Activated T-cell treated with anti-CD3 and anti-CD28 coated beads for 4 hours (primary cell): ENCODE measurements at regions not wholly inside any gene's neighbourhood (a gene's known extent, or its start where the extent isn't known, plus 50 kb on each side); places are given as distances from the start of the nearest gene placed in this dataset.

Experiments used
- DNase-seq: peaks from one replicate; pipeline ENCODE4 v3.0.0-alpha.2; 2020

GRCh38 chr14:95409477-95410272, 90.0 kb upstream of the CLMN start:
- no peak for DNase-seq

- DNase-seq = no peak
Observed at GRCh38 chr14:95408731-95409476, 89.2 kb upstream of the CLMN start.

- no peak for DNase-seq
Observed at GRCh38 chr14:95407354-95407753, 87.6 kb upstream of the CLMN start.

GRCh38 chr14:95406756-95407277, 87.1 kb upstream of the CLMN start:
- no peak for DNase-seq

DNA sequence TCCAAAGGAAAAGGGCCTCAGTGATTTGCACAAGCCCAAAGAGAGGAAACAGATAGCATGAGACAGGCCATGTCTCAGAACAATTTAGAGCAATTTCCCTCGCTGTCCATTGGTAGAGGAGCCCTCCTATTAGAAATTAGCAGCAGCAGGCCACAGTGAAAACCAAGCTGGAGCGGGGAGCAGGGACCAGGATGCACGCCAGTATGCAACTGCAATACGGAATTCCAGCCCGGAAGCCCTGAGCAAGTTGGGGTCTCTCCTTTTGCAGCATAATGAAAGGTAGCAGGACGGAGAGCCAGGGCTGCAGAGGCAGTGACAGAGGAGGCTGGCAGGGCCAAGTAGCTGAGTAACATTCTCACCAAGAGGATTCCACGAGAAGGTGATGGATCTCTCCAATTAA, 84.9 kb upstream of the CLMN start:
- no peak for DNase-seq

DNA sequence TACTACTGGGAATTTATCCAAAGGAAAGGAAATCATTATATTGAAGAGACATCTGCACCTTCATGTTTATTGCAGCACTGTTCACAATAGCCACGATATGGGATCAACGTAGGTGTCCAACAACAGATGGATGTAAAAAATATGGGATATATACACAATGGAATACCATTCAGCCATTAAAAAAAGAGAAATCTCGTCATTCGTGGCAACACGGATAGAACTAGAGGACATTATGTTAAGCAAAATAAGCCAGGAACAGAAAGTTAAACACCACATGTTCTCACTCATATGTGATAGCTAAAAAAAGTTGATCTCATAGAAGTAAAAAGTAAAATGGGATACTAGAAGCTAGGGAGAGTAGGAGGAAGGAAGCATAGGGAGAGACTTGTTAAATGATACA, 82.9 kb upstream of the CLMN start:
- no peak for DNase-seq

GRCh38 chr14:95402176-95402575, 82.5 kb upstream of the CLMN start:
- DNase-seq = no peak

GRCh38 chr14:95398630-95399547, 79.2 kb upstream of the CLMN start:
- DNase-seq = no peak

GRCh38 chr14:95397325-95397724, 77.6 kb upstream of the CLMN start:
- DNase-seq = no peak

DNA sequence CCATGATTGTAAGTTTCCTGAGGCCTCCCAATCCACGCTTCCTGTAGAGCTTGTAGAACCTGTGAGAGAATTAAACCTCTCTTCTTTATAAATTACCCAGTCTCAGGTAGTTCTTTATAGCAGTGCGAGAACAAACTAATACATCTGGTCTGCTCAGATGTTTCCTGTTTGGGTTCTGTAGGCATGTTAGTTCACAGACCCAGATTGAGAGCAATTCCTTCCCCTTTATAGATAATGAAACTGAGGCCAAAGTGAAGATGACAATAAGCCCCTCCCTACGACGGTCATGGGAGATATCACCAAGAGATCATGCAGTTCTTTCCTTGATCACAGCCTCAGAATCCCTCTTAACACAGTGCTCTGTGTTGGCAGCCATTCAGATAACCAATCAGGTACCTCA, 76.5 kb upstream of the CLMN start:
- no peak for DNase-seq

DNA sequence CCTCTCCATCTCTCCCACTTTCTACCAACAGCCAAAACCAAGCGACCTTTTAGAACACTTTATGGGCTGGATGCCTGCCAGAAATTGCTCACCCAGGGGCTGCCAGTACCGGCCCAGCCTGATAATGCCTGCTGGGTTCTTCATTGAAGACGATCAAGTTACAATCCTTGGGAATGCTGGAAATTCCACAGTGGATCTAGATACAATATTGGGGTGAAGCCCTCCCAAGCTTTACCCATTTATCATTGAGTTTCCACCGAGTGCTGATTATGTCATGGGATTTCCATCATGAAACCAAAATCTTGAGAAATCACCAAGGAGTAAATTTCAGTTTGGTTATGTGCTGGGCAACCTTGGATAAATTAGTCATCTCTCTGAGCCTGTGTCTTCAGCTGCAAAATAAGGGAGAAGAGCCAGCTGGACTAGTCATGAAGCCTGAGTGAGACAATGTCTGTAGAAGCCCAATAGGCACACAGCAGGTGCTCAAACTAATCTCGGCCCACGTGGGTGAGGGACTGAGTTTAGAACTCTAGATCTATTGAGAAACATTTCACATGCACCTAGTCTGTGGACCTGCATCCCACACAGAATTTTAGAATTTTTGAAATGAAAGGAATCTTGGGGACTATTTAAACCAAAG, 75.5 kb upstream of the CLMN start:
- no peak for DNase-seq

DNA sequence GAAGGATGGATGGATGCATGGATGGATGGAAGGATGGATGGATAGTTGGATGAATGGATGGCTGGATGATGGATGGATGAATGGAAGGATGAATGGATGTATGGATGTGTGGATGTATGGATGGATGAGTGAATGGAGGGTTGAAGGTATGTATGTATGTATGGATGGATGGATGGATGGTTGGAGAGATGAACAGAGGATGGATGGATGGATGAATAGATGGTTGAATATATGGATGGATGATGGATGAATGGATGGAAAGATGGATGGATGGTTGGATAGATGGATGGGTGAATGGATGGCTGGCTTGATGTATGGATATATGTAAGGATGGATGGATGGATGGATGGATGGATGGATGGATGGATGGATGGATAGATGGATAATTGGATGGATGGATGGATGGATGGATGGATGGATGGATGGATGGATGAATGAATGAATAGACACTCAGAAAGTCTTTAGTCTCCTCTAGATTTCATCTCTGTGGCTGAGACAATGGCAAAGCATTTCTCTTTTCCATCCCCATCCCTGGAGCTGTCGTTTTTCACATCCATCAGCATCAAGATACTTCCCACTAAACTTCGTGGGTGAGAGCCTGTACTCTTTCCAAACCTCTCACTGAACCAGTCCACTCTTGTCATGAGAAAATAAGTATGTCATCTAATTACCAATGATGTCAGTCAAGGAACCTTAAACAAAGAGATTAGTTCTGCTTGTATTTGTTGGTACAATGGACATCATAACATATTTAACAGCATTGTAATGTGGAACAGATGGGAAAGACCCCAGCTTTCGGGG, 74.8 kb upstream of the CLMN start:
- no peak for DNase-seq

DNA sequence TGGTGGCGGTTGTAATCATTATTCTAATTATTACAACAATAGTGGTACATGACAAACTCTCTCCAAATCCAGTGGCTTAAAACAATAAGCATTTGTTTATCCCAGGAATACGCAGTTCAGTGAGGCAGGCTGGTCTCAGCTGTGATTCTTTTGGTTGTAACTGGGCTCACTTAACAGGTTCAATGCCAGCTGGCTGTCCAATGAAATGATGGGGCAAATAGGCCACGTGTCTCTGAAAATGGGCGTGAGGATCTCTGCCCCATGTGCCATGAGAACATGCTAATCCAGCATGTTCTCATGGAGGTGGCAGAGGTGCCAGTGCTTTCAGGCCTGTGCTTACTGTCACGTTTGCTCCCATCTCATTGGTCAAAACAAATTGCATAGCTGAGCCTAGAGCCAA, 73.1 kb upstream of the CLMN start:
- no peak for DNase-seq

DNA sequence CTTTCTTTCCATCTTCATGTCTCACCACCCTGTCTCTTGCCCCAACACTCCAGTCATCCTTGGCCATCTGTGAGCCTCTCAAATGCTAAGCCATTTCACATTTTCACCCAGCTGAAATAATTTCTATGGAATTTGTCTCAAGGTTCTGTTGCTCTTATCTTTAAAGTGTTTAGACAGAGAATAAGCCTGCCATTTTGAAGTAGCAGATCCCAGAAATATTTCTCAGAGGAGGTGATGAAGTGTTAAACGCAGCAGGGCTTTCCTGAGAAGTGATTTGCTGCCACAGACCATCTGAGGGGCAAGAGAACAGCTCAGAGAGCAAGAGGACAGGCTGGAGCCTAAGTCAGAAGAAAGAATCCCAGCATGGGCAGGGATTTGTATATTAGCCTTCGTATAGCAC, 71.6 kb upstream of the CLMN start:
- no peak for DNase-seq

DNA sequence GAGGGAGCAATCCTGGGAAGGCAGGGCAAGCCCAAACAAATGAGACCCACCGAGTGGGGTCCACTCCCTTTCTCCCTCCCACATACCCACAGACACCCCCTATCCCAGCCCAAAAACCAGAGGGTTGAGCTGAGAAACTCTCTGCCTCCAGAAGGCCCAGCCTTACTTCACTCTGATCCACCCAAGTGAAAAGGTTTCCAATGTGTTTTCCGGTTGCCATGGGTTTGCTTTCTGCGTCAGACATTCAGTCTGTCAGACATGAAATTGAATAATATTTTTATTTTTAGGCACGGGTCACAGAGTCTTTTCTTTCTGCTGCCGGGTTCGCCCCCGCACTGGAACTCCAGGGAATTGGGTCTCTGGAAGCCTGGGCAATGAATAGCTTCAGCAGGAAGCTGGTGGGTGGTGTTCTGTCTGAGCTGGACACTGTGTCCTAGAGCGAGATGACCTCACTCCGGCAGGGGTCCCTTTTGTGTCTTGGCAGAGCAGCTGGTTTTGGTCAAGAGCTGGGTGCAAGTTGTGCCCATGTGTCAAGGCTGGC, 69.8 kb upstream of the CLMN start:
- no peak for DNase-seq

DNA sequence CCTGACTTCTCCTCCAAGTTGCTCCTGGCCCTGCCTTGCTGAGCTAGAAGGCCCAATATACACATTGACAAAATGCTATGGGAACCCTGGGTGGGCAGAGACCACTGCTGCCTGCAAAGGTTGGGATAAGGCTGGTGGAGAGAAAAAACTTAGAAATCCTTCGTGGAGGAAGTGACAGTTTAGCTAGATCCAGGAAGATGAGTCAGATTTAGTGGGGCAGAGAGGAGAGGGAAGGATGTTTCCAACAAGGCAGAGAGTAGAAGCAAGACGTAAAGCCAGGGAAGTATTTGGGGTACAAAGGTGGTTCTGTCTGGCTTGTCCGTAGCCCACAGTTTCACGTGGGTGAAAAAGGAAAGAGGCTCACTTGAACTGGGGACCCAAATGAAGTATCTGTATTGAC, 69.0 kb upstream of the CLMN start:
- DNase-seq = no peak

GRCh38 chr14:95387826-95388445, 68.2 kb upstream of the CLMN start:
- no peak for DNase-seq

DNA sequence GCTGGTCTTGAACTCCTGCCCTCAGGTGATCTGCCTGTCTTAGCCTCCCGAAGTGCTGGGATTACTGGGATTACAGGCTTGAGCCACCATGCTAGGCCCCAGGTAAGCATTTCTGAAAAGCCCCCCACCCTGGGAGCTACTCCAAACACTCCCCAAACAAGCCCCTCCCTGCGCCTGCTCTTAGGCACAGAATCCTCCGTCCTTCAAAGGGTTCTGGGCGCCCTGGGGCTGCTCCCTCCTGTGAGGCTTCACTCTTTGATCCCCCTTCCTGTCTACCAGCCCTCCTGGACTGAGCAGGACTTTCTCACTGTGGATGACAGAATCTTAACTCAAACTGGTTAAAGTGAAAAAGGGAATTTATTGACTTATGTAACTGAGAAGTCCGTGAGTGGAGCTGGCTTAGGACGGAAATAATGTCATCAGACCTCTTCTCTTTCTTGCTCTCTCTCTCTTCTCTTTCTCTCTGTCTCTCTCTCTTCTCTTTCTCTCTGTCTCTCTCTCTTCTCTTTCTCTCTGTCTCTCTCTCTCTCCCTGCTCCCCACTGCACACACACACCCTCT, 66.9 kb upstream of the CLMN start:
- no peak for DNase-seq

DNA sequence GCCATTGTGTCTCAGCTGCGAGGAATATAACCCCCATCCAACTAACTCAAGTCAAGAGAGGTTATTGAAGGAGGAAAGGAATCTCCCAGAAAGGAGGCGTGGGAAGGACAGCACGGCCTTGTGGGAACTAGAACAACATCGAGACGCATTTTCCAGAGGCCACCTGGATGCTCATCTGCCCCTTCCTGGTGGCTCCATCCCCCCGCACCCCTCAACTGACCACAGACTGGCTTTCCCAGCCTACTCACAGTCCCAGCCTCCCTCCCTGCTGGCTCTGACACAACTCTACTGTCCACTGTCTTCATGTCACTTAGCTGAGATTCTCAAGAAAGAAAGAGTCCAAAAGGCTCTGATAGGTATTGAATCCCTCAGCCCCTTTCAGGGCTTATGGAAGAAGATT, 66.0 kb upstream of the CLMN start:
- no peak for DNase-seq

DNA sequence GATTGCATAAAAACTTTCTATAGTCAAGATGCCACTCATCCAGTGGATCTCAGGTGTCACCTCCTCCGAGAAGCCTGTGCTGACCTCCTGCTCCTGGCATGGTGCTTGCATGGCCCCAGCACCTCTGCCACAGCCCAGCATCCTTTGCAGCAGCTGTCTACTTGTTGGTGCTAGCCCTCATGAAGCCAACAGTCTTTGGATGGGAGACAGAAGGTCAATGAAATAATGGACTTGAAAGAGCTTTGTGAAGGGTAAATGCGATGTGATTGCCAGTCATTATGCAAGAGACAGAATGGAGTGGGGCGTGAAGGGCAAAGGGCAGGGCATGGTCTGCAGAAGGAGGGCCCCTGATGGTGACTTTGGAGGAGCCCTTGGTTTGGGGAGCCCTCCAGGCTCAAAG, 63.0 kb upstream of the CLMN start:
- no peak for DNase-seq

- DNase-seq = no peak
Observed at GRCh38 chr14:95381726-95382125, 62.0 kb upstream of the CLMN start.
